Tibial nerve (tissue), 4 donors: ENCODE measurements at regions not wholly inside any gene's neighbourhood (a gene's known extent, or its start where the extent isn't known, plus 50 kb on each side); places are given as distances from the start of the nearest gene placed in this dataset.

Experiments
- DNase-seq, 2 donors: peaks; one replicate each; pipeline ENCODE4 v3.0.0-alpha.2; 2019; ENCODE audit warnings: low spot score in 2 of 2
- H3K27ac ChIP-seq, 4 donors: fragments of 200-600 bp; sonication (generic) in 3 of 4; one replicate each; pipeline ENCODE4 v1.5.1; 2017 to 2019; ENCODE audit warnings: mild to moderate bottlenecking in 1 of 4
- H3K27me3 ChIP-seq, 2 donors: fragments of 200-600 bp; sonication (generic) in 1 of 2; one replicate each; pipeline versions ENCODE4 v1.5.1 to v1.6.0; 2017 to 2019
- H3K36me3 ChIP-seq, 3 donors: fragments of 200-600 bp; sonication (generic); one replicate each; pipeline ENCODE4 v1.5.1; 2018 to 2019
- H3K4me1 ChIP-seq, 4 donors: fragments of 200-600 bp; sonication (generic) in 3 of 4; one replicate each; pipeline ENCODE4 v1.5.1; 2017 to 2019
- H3K4me3 ChIP-seq, 4 donors: fragments of 200-600 bp; sonication (generic) in 3 of 4; one replicate each; pipeline ENCODE4 v1.5.1; 2017 to 2019; ENCODE audit warnings: mild to moderate bottlenecking in 1 of 4, moderate library complexity in 1 of 4
- H3K9me3 ChIP-seq, 4 donors: fragments of 200-600 bp; sonication (generic) in 3 of 4; one replicate each; pipeline ENCODE4 v1.5.1; 2017 to 2019
- CTCF ChIP-seq, 5 experiments: fragments of 200-600 bp in 3 of 5; fragments of 450-650 bp in 2 of 5; sonication (generic) in 3 of 5; IDR thresholded peaks; one replicate each; pipeline ENCODE4 v1.5.1; 2016 to 2019; ENCODE audit warnings: antibody characterized with exemption in 5 of 5, mild to moderate bottlenecking in 3 of 5, moderate library complexity in 2 of 5
- EP300 ChIP-seq, 2 donors: sonication (generic); formaldehyde crosslinking; IDR thresholded peaks; one replicate each; pipeline ENCODE4 v1.6.1; 2017; ENCODE audit warnings: antibody characterized with exemption in 2 of 2, mild to moderate bottlenecking in 1 of 2
- POLR2A ChIP-seq, 2 donors: fragments of 450-650 bp; IDR thresholded peaks; one replicate each; pipeline ENCODE4 v1.6.1; 2017; ENCODE audit warnings: antibody characterized with exemption in 2 of 2, mild to moderate bottlenecking in 2 of 2, moderate library complexity in 2 of 2
- WGBS, 2 donors: methylation state at CpG; one replicate each; pipeline ENCODE4 v1.1.5; 2018; 5-methylcytosine and 5-hydroxymethylcytosine counted together

- no peak for TF ChIP-seq POLR2A (IDR thresholded peaks at IDR 0.05)
- no peak for TF ChIP-seq CTCF (IDR thresholded peaks at IDR 0.05)
- TF ChIP-seq EP300 (IDR thresholded peaks at IDR 0.05) = no peak
- Histone ChIP-seq H3K4me1 (no peaks in the 10 kb centered on the region), H3K27ac (no peak overlapping the region), H3K4me3 (no peak overlapping the region), H3K9me3 (no peaks in the 10 kb centered on the region), H3K36me3 (no peaks in the 10 kb centered on the region), H3K27me3 (no peaks in the 10 kb centered on the region)
- DNase-seq = no peak
- WGBS, 2 donors = 86 to 89% methylated on average over 4 of the region's 4 CpGs
Measured at GRCh38 chr4:136558940-136559494, 973.3 kb downstream of the PCDH18 start.

- Histone ChIP-seq H3K27me3 (no peaks in the 10 kb centered on the region), H3K9me3 (no peaks in the 10 kb centered on the region), H3K27ac (no peak overlapping the region), H3K4me1 (no peaks in the 10 kb centered on the region), H3K4me3 (no peak overlapping the region), H3K36me3 (no peaks in the 10 kb centered on the region)
- no peak for DNase-seq
- WGBS, 2 donors = 66 to 74% methylated on average over 4 of the region's 4 CpGs
- TF ChIP-seq EP300 (IDR thresholded peaks at IDR 0.05) = no peak
- TF ChIP-seq POLR2A (IDR thresholded peaks at IDR 0.05) = no peak
- no peak for TF ChIP-seq CTCF (IDR thresholded peaks at IDR 0.05)
Measured at GRCh38 chr4:136557396-136557795, 974.9 kb downstream of the PCDH18 start.

GRCh38 chr4:136554033-136554432, 978.3 kb downstream of the PCDH18 start:
- H3K4me3 ChIP-seq = no peak overlapping the region
- H3K27ac ChIP-seq = no peak overlapping the region
- H3K9me3 ChIP-seq = no peaks in the 10 kb centered on the region
- no peak for TF ChIP-seq CTCF (IDR thresholded peaks at IDR 0.05)
- no peak for TF ChIP-seq POLR2A (IDR thresholded peaks at IDR 0.05)
- no peak for TF ChIP-seq EP300 (IDR thresholded peaks at IDR 0.05)
- no peaks in the 10 kb centered on the region for H3K4me1 ChIP-seq
- H3K27me3 ChIP-seq = no peaks in the 10 kb centered on the region
- no peaks in the 10 kb centered on the region for H3K36me3 ChIP-seq
- no peak for DNase-seq

- H3K4me1 ChIP-seq = no peaks in the 10 kb centered on the region
- WGBS, 2 donors = 90 to 93% methylated on average over 1 of the region's 1 CpG
- TF ChIP-seq CTCF (IDR thresholded peaks at IDR 0.05) = no peak
- TF ChIP-seq POLR2A (IDR thresholded peaks at IDR 0.05) = no peak
- no peak for TF ChIP-seq EP300 (IDR thresholded peaks at IDR 0.05)
- DNase-seq = no peak
- H3K27ac ChIP-seq = no peak overlapping the region
- no peaks in the 10 kb centered on the region for H3K9me3 ChIP-seq
- H3K4me3 ChIP-seq = no peak overlapping the region
- no peaks in the 10 kb centered on the region for H3K36me3 ChIP-seq
- no peaks in the 10 kb centered on the region for H3K27me3 ChIP-seq
Measured at GRCh38 chr4:136551753-136552152, 980.5 kb downstream of the PCDH18 start.

- 73 to 76% methylated on average over 2 of the region's 2 CpGs for WGBS, 2 donors
Measured at GRCh38 chr4:136540747-136541146, 991.5 kb downstream of the PCDH18 start.

More at GRCh38 chr4:136540747-136541146, 991.5 kb downstream of the PCDH18 start:
- Histone ChIP-seq H3K27ac (no peak overlapping the region), H3K36me3 (no peaks in the 10 kb centered on the region), H3K27me3 (no peaks in the 10 kb centered on the region), H3K4me3 (no peak overlapping the region), H3K9me3 (no peaks in the 10 kb centered on the region), H3K4me1 (no peaks in the 10 kb centered on the region)
- no peak for DNase-seq
- TF ChIP-seq POLR2A (IDR thresholded peaks at IDR 0.05) = no peak
- no peak for TF ChIP-seq CTCF (IDR thresholded peaks at IDR 0.05)
- TF ChIP-seq EP300 (IDR thresholded peaks at IDR 0.05) = no peak
